ENCODE measurements at regions not wholly inside any gene's neighbourhood (a gene's known extent, or its start where the extent isn't known, plus 50 kb on each side); places are given as distances from the start of the nearest gene placed in this dataset.

- TF ChIP-seq CTCF (conservative IDR thresholded peaks at IDR 0.05 in 1 of 2, IDR thresholded peaks at IDR 0.05 in 1 of 2; ENCODE audit: low read depth in 1 of 2, low read length in 2 of 2) (no peak), EZH2 (IDR thresholded peaks at IDR 0.05; ENCODE audit: low read length, missing control alignments) (no peak)
These were observed 124.8 kb upstream of the RIPOR2 start for GRCh38 chr6:25060522-25060921.

All from fibroblast of lung (primary cell).